Skin of body (tissue), 1 donor: ENCODE measurements at regions not wholly inside any gene's neighbourhood (a gene's known extent, or its start where the extent isn't known, plus 50 kb on each side); places are given as distances from the start of the nearest gene placed in this dataset.
"Not testable (repeated sequence)": the region's sequence is repeated elsewhere in the genome, so short reads cannot be mapped to it uniquely, and the experiment has no call there.

Source experiments
- DNase-seq: peaks from one replicate; lab custom pipeline; 2025; lab: John Stamatoyannopoulos, UW

- DNase-seq: no peak
These were observed 763.5 kb downstream of the EDEM1 start for GRCh38 chr3:5951026-5951425.

- DNase-seq: no peak
These were observed 785.1 kb downstream of the EDEM1 start for GRCh38 chr3:5972586-5972985.

GRCh38 chr3:5974630-5975322 is 787.3 kb downstream of the EDEM1 start:
- DNase-seq: no peak

- DNase-seq: no peak
These were observed 789.8 kb downstream of the EDEM1 start for GRCh38 chr3:5977331-5977730.

- no peak for DNase-seq
These were observed 793.0 kb downstream of the EDEM1 start for GRCh38 chr3:5980475-5980874.

GRCh38 chr3:5994651-5995050 is 807.1 kb downstream of the EDEM1 start:
- DNase-seq: no peak

- no peak for DNase-seq
These were observed 830.9 kb downstream of the EDEM1 start for GRCh38 chr3:6018456-6018855.

- DNase-seq: no peak
These were observed 835.1 kb downstream of the EDEM1 start for GRCh38 chr3:6022621-6023020.

- no peak for DNase-seq
These were observed 835.9 kb upstream of the GRM7 start for GRCh38 chr3:6025032-6025431.

- not testable (repeated sequence) for DNase-seq
These were observed 830.3 kb upstream of the GRM7 start for GRCh38 chr3:6030648-6031047.

GRCh38 chr3:6035626-6036025 is 825.3 kb upstream of the GRM7 start:
- DNase-seq: no peak

GRCh38 chr3:6039971-6040370 is 820.9 kb upstream of the GRM7 start:
- no peak for DNase-seq

- no peak for DNase-seq
These were observed 819.0 kb upstream of the GRM7 start for GRCh38 chr3:6041894-6042293.

- DNase-seq: no peak
These were observed 813.9 kb upstream of the GRM7 start for GRCh38 chr3:6047016-6047415.

- no peak for DNase-seq
These were observed 800.7 kb upstream of the GRM7 start for GRCh38 chr3:6060251-6060650.

- no peak for DNase-seq
These were observed 798.4 kb upstream of the GRM7 start for GRCh38 chr3:6062261-6063187.

GRCh38 chr3:6066397-6066796 is 794.5 kb upstream of the GRM7 start:
- no peak for DNase-seq

GRCh38 chr3:6066868-6067578 is 793.9 kb upstream of the GRM7 start:
- DNase-seq: not testable (repeated sequence)

- DNase-seq: no peak
These were observed 786.0 kb upstream of the GRM7 start for GRCh38 chr3:6074952-6075351.

- peak; percentile 64 for DNase-seq
These were observed 782.5 kb upstream of the GRM7 start for GRCh38 chr3:6078436-6078835.

- DNase-seq: peak; percentile 82
These were observed 781.9 kb upstream of the GRM7 start for GRCh38 chr3:6079011-6079410.

GRCh38 chr3:6079561-6080179 is 781.2 kb upstream of the GRM7 start:
- peak; percentile 88 for DNase-seq
